ENCODE measurements at regions not wholly inside any gene's neighbourhood (a gene's known extent, or its start where the extent isn't known, plus 50 kb on each side); places are given as distances from the start of the nearest gene placed in this dataset.

GRCh38 chr1:112260699-112261098 lies 135.3 kb upstream of the CTTNBP2NL start:
- TF ChIP-seq PCBP2 (IDR thresholded peaks at IDR 0.05; ENCODE audit: low read depth, low read length, poor library complexity, severe bottlenecking) (no peak), POLR2AphosphoS5 (IDR thresholded peaks at IDR 0.05; ENCODE audit: control insufficient read depth, insufficient read depth, low read depth, low read length) (no peak)

Data from K562 (cell line).